NCI-H146 treated with DMSO at 0.1 percent for 48 hours (cell line): ENCODE measurements at regions not wholly inside any gene's neighbourhood (a gene's known extent, or its start where the extent isn't known, plus 50 kb on each side); places are given as distances from the start of the nearest gene placed in this dataset.

Source experiments
- DNase-seq: peaks from one replicate; lab custom pipeline; 2025; ENCODE audit not compliant: unreplicated experiment; lab: John Stamatoyannopoulos, UW

DNA sequence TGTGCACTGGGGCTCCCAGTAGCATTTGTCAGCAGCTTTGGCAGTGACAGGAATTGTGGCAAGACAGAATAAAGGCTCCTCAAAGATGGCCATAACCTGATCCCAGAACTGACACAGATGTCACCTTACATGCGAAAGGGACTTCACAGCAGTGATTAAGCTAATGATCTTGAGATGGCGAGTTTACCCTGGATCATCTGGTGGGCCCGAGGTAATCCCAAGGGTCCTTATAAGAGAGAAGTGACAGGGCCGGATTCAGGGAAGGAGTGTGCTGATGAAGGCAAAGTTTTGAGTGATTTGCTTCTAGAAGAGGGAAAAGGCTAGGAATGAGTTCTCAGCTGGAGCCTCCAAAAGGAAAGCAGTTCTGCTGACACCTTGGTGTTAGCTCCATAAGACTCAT, 333.9 kb downstream of the LPIN1 start:
- DNase-seq = no peak

DNA sequence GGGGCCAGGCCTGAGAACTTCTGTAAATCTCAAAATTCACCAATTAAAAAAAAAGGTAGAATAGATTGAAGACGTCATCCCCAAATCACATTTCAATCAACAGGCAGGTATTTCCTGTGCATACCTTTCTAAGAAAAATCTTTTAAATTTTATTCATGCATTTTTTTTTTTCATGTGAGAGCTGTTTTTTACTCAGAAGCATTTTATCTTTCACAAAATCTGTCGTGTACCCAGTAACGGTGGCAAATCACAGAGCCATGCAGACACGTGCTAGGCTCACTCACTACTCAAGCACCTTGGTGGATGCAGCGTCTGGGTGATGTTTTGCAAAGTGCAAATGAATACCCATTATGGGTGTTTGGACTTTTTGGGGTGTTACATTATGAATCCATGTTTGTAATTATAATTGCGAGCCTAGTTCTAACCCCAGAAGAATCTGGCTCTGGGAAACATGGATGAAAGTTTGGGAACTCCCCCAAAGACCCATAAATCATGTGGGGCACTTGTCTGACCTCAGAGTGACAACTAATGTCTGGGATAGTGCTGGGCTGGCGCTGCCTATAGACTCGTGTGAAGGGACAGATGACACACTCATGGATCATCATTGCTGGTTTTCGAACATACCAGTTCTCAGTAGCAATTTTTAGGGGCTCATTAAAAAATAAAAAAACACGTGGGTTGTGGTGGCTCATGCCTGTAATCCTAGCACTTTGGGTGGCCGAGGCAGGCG, 335.2 kb downstream of the LPIN1 start:
- DNase-seq = no peak

DNA sequence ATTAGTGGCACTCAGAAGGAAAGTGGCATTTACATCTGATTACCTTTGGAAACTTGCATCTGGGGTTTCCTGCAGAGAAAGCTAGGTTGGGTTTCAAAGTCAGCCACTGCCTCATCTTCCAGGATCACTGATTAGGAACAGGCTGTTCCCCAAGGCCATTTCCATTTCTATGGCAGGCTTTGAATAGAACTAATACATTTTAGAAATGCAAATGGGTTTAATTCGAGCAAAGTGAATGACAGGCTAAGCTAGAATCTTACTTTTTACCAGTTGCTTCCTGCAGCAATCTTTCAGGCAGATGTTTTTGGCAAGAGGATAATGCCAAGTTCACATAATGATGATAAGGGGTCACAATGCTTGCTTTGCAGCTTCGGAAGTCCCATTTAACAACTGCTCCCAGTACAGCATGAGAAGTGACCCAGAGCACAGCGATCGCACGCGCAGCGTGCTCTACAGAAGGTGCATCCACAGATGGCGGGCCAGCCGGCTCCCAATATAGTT, 336.7 kb downstream of the LPIN1 start:
- no peak for DNase-seq

DNA sequence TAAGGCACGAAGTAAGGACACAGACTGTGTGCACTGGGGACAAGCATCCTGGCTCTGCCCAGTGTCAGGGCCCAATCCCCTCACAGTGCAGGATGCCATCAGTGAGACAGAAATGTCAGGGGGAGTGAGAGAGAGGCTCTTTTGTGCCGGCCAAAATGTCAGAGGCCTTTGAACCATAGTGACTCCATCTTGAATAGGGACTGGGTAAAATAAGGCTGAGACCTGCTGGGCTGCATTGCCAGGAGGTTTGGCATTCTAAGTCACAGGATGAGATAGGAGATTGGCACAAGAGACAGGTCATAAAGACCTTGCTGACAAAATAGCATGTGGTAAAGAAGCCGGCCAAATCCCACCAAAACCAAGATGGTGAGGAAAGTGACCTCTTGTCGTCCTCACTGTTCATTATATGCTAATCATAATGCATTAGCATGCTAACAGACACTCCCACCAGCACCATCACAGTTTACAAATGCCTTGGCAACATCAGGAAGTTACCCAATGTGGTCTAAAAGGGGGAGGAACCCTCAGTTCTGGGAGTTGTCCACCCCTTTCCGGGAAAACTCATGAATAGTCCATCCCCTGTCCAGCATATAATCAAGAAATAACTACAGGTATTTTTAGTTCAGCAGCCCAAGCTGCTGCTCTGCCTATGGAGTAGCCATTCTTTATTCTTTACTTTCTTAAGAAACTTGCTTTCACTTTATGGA, 337.4 kb downstream of the LPIN1 start:
- no peak for DNase-seq

DNA sequence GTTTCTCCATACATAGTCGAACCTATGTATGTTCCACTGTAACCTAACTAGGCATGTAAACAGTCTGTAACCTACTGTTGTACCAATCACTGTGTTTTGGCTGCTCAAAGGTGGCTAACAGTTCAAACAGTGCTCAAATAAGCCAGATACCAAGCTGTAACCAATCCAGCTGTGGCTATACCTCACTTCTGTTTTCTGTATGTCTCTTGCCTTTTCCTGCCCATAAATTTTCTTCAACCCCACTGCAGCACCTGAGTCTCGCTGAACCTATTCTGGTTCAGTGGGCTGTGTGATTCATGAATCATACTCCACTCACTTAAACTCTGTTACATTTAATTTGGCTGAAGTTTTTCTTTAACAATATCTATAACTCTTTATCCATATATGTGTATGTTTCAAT, 340.7 kb downstream of the LPIN1 start:
- DNase-seq = no peak

GRCh38 chr2:12087671-12088380, 341.4 kb downstream of the LPIN1 start:
- no peak for DNase-seq

DNA sequence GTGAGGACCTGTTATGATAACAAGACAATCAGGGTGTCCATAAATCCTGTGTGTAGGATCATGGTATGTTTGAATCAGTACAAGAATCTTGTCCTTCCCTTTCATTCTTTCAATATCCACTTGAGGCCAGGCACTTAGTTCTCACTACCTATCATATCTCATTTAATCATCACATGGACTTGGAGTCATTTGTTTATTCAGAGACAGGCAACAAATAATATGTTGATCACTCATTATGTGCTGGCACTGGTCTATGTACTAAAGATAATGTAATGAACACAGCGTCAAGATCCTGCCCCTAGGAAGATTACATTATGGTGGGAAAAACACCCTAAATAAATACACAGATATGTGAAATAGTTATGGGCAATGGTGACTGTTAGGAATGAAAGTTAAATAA, 342.6 kb downstream of the LPIN1 start:
- no peak for DNase-seq

DNA sequence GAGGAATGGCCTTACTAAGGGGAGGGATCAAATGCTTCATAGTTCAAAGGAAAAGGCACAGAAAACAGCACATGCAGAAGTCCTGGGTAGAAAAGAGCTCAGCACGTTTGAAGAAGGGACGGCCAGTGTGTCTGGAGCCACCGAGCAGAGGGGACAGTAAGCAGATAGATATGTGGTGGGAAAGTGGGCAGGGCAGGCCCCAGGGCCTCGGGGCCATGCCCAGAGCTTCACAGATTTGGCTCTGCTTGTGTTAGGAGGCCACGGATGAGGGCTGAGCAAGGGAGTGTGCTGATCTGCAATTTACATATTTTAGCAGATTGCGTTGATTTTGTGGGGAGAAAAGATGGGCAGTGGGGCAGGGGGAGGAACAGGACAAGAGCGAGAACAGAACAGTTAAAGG, 343.1 kb downstream of the LPIN1 start:
- DNase-seq = no peak

DNA sequence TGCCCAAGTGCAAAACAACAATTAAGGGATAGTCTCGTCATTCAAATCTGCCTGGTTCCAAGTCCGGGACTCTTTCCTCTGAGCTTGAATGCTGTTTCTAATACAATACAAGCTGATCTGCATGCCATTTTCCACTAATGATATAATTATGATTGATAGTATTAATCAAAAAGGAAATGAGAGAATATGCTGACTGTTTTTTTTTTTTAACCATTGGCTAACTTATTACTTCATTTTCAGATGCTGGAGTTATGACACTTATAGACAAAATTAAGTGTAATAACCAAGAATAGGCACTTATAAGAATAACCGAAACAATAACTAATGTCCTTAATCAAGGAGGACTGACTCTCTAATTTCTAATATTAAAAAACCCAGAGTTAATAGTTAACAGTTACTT, 343.6 kb downstream of the LPIN1 start:
- DNase-seq = no peak

- DNase-seq = no peak
Measured at GRCh38 chr2:12090590-12090989, 344.2 kb downstream of the LPIN1 start.

DNA sequence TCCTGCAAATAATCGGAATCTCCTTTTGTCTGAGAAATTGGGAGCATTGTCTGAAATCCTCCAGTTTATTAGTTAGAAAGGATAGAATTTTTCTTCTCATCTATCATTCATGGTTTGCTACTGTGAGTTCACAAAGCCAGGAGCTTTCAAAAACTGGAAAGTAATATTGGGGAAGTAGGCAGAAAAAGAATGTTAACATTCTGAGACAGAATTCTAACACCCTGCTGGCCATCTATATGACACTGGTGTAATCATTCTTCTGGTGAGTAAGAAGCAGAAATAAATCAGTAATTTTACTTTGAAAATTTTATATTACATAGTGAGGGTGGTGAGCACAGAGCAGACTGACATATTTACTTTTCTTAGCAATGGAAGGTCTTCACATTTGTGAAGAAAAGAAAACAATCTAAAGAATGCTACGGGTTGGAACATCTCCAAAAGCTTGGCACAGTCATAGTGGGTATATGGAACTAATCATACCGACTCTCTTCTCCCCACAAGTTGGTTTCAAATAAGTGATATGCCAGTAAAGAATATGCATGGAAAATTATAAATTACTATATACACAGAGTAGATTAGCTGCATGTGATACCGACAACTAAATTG, 344.9 kb downstream of the LPIN1 start:
- DNase-seq = no peak

DNA sequence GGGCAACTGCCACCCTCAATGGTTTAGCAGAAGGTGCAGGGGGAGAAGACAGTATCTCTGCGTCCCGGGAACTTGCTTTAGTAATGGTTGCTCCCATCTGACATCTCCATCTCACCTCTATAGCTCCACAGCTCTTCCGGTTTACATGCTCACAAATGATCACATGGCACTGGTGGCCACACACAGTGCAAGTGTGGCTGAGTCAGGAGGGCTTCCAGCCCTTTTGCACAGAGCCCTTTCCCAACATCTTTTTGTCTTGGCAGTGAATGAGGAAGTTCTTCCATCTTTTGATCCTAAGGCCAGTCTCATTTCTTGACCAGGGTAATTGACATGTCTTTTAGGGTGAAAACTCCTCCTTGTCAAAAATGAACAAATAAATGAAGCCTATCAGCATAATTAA, 347.7 kb downstream of the LPIN1 start:
- no peak for DNase-seq

- DNase-seq = no peak
Measured at GRCh38 chr2:12096051-12096787, 349.8 kb downstream of the LPIN1 start.

GRCh38 chr2:12096788-12097449, 350.5 kb downstream of the LPIN1 start:
- DNase-seq = no peak

GRCh38 chr2:12097859-12098258, 351.4 kb downstream of the LPIN1 start:
- no peak for DNase-seq

DNA sequence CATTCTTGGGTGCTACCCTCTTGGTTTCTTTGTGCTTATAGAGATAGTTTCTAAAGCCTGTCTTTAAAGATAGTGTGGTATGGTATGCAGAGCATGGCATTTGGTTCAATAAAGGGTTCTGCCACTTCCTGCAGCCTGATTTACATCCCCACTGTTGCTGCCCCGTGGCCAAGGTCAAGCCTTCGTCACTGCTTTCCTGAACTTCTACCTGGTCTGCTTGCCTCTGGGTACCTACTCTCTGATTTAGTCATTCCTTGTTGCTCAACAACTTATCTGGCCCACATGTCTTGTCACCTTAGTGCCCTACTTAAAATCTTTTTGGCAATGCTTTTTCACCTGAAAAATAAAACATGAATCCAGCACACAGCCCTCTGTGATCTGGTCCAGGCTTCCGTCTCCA, 352.9 kb downstream of the LPIN1 start:
- no peak for DNase-seq

GRCh38 chr2:12102679-12103078, 356.2 kb downstream of the LPIN1 start:
- DNase-seq = no peak

DNA sequence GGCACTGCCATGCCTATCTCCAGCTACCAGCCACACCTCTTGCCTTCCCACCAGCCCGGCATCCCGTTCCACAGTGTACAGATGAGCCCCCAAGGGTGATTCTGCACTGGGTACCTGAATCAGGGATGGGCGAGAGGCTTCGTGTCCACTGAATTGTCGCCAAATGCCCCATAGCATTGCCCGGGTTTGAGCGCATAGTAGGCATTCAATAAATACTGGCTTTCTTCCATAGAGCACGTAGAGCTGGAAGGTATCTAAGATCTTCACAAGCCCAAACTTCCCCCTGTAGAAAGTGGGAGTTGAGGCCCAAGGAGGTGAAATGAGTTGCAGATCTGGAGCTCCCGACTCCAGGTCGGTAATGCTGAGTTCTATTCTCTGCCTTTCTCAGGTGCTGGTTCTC, 358.7 kb downstream of the LPIN1 start:
- DNase-seq = no peak

GRCh38 chr2:12106440-12107080, 360.1 kb downstream of the LPIN1 start:
- no peak for DNase-seq

GRCh38 chr2:12107321-12107720, 360.9 kb downstream of the LPIN1 start:
- no peak for DNase-seq
